ENCODE measurements at regions not wholly inside any gene's neighbourhood (a gene's known extent, or its start where the extent isn't known, plus 50 kb on each side); places are given as distances from the start of the nearest gene placed in this dataset.

DNA sequence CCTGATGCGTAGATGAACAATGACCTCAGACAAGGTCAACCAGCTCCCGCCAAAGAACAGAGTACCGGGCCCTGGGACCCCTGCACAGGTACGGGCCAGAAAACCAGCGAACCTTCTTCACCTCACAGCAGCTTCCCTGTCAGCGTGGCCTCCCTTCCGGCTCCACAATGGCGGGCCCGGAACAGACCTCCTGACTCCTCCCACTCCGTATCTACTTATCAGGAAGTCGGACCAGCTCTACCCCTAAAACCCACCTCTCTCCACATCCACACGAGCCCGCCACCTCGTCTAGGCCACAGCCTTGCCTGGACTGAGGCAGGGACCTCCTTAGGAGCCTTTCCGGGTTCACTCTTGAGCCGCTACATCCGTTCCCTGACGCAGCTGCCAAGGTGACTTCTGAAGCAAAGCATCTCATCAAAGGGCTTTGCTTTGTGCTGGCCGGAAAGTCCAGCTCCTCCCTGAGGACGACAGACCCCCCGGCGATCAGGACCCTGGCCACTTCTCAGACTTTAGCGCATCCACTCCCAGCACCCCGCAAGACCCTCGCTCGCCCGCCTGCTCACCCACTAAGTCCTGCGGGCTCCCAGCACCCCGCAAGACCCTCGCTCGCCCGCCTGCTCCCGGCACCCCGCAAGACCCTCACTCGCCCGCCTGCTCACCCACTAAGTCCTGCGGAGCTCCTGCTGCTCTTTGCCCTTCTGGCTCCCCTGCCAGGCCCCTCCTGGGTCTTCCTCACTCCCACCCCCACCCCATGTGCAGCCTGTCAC, 308.3 kb upstream of the FOXQ1 start:
- no peak for DNase-seq
- TF ChIP-seq EP300 (IDR thresholded peaks at IDR 0.05): no peak
- TF ChIP-seq, protein P1, sequence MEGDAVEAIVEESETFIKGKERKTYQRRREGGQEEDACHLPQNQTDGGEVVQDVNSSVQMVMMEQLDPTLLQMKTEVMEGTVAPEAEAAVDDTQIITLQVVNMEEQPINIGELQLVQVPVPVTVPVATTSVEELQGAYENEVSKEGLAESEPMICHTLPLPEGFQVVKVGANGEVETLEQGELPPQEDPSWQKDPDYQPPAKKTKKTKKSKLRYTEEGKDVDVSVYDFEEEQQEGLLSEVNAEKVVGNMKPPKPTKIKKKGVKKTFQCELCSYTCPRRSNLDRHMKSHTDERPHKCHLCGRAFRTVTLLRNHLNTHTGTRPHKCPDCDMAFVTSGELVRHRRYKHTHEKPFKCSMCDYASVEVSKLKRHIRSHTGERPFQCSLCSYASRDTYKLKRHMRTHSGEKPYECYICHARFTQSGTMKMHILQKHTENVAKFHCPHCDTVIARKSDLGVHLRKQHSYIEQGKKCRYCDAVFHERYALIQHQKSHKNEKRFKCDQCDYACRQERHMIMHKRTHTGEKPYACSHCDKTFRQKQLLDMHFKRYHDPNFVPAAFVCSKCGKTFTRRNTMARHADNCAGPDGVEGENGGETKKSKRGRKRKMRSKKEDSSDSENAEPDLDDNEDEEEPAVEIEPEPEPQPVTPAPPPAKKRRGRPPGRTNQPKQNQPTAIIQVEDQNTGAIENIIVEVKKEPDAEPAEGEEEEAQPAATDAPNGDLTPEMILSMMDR (IDR thresholded peaks at IDR 0.05): no peak
- TF ChIP-seq POLR2A (IDR thresholded peaks at IDR 0.05): no peak
- Histone ChIP-seq H3K9me3 (no peaks in the 10 kb centered on the region), H3K4me3 (no peak overlapping the region), H3K4me1 (ENCODE audit: insufficient read depth) (no peaks in the 10 kb centered on the region), H3K27ac (no peak overlapping the region), H3K27me3 (no peaks in the 10 kb centered on the region), H3K36me3 (no peaks in the 10 kb centered on the region)
- 91 to 95% (median 92%) methylated on average over 37 of the region's 37 CpGs for WGBS, 3 donors
- intact Hi-C loops (cut with DNase I): no loop called here

- Histone ChIP-seq H3K9me3 (no peaks in the 10 kb centered on the region), H3K27ac (no peak overlapping the region), H3K4me3 (no peak overlapping the region), H3K4me1 (ENCODE audit: insufficient read depth) (no peaks in the 10 kb centered on the region), H3K27me3 (no peaks in the 10 kb centered on the region), H3K36me3 (no peaks in the 10 kb centered on the region)
- WGBS, 3 donors: 68 to 75% (median 69%) methylated on average over 12 of the region's 12 CpGs
- DNase-seq: no peak
- TF ChIP-seq EP300 (IDR thresholded peaks at IDR 0.05) (no peak), POLR2A (IDR thresholded peaks at IDR 0.05) (no peak)
- TF ChIP-seq, protein P1 (IDR thresholded peaks at IDR 0.05): no peak
- intact Hi-C loops (cut with DNase I): no loop called here
Observed at GRCh38 chr6:1002989-1003388, 308.9 kb upstream of the FOXQ1 start.

- Histone ChIP-seq H3K27ac (no peak overlapping the region), H3K4me3 (no peak overlapping the region), H3K9me3 (no peaks in the 10 kb centered on the region), H3K27me3 (no peaks in the 10 kb centered on the region), H3K36me3 (no peaks in the 10 kb centered on the region), H3K4me1 (ENCODE audit: insufficient read depth) (no peaks in the 10 kb centered on the region)
- DNase-seq: no peak
- 73 to 78% (median 76%) methylated on average over 12 of the region's 12 CpGs for WGBS, 3 donors
- intact Hi-C loops (cut with DNase I): no loop called here
- TF ChIP-seq, protein P1 (IDR thresholded peaks at IDR 0.05): no peak
- TF ChIP-seq EP300 (IDR thresholded peaks at IDR 0.05) (no peak), POLR2A (IDR thresholded peaks at IDR 0.05) (no peak)
Observed at GRCh38 chr6:1001655-1002349, 308.9 kb upstream of the EXOC2 start.

DNA sequence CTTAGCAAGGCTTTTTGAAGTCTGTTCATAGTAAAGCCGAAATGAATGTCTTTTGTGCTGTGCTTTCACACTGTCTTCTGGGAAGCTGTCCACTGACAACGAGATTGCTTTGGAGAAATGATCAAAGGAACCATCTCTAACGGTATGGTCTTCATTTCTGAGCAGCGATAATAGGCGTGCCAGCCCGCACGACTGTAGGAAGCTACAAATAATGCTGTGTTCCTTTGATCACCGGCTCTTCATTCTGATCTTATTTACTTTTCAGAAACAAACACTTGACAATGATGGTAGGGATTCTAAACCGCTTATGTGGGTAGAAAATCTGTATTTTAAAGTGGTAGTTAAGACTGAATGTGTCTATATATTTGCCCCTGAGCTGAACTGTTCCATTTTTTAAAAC, 306.6 kb upstream of the EXOC2 start:
- intact Hi-C loops (cut with DNase I): no loop called here
- WGBS, 3 donors: 75 to 84% (median 76%) methylated on average over 9 of the region's 9 CpGs
- no peaks in the 10 kb centered on the region for H3K9me3 ChIP-seq
- DNase-seq: no peak
- H3K27me3 ChIP-seq: no peaks in the 10 kb centered on the region
- H3K4me3 ChIP-seq: no peak overlapping the region
- no peak overlapping the region for H3K27ac ChIP-seq
- TF ChIP-seq, protein P1 (IDR thresholded peaks at IDR 0.05): no peak
- no peak for TF ChIP-seq POLR2A (IDR thresholded peaks at IDR 0.05)
- TF ChIP-seq EP300 (IDR thresholded peaks at IDR 0.05): no peak
- H3K36me3 ChIP-seq: no peaks in the 10 kb centered on the region
- no peaks in the 10 kb centered on the region for H3K4me1 ChIP-seq (ENCODE audit: insufficient read depth)

Data from ovary (tissue), 7 donors.